Globus pallidus (tissue), 1 donor: ENCODE measurements at regions not wholly inside any gene's neighbourhood (a gene's known extent, or its start where the extent isn't known, plus 50 kb on each side); places are given as distances from the start of the nearest gene placed in this dataset.

Source experiments
- DNase-seq: peaks from one replicate; pipeline ENCODE4 v3.0.0-alpha.2; 2015; ENCODE audit warnings: low spot score

DNA sequence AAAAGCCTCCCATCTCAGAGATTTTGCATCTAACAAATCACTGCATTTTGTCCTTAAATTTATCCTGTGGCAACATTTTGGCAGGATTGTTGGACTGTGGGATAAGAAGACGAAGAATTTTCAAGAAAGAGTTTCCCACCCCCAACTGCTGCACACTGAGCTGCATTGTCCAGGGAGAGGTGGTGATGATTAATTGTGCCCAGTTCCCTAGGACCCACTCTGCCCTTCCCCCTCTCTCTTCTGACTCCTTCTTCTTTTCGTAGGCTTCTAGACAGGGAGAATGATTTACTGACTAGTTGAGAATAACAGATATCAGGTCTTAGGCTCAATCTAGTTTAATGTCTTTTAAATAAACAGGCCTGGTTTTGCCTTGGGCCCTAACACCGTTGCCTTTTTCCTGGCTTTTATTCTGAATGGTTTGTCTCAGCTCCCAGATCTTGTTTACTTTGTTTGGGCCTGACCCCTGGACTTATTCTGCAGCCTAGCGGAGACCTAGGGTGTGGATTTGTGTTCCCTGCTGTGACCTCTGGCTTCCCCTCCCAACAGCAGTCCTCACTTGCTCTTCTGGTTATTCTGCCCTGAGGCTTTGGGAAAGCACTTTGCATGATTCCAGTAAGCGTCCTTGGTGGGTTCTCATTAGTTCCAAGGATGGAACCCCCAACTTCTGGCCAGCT is 233.3 kb downstream of the INSIG2 start:
- no peak for DNase-seq

- no peak for DNase-seq
Observed at GRCh38 chr2:118320658-118321057, 232.4 kb downstream of the INSIG2 start.

DNA sequence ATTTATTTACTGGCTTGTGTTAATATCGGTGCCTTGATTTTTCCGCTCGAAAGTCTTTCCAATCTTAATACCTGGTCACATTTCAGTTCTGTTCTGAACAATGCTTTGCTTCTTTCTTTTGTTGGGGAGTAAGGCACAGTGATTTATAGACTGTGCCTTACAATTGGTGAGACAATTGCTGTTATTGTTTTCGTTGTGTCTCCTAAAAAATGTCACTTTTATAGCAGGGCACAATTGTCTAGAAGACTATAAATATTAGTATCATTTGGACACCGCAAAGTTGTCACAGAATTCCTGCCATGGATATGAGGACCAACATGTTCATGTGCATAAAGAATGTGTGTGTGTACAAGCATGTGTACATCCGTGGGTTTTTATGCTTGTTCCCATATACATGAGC is 231.9 kb downstream of the INSIG2 start:
- no peak for DNase-seq

- no peak for DNase-seq
Observed at GRCh38 chr2:118319271-118319684, 231.0 kb downstream of the INSIG2 start.

- no peak for DNase-seq
Observed at GRCh38 chr2:118315606-118316005, 227.3 kb downstream of the INSIG2 start.

- no peak for DNase-seq
Observed at GRCh38 chr2:118312969-118313756, 224.9 kb downstream of the INSIG2 start.

GRCh38 chr2:118310681-118311429 is 222.6 kb downstream of the INSIG2 start:
- DNase-seq: no peak

DNA sequence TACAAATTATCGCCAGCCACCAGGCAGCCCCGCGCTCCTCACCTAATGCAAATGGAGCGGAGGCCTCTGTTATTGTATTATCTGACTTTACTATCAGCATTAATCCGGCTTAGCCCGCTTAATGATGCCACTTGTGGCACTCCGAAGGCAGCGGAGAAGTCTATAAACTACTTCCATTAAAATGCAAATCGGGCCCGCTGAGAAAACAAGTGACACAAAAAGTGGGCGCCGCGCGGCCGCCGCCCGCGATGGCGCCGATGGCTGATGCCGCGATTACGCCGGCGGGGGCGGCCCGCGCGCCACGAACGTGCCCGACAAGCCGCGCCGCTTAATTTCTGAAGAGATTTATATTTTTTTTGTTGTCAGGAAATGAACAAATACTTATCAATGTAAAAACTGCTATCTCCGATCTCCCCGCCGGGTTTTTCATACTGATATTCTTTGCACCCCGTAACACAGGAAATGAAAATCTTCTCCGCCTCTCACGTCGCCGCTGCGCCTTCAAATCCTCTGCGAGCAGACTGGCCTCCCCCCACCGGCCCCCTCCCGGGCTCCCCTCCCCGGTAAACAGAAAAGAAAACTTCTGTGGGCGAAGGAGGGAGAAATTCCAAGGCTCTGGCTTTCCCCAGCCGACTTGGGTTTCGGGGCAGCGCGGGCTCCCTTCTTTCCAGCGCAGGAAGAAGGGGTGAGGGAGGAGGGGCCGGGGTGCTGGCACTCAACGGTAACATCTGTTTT is 221.8 kb downstream of the INSIG2 start:
- DNase-seq: peak; percentile 33

DNA sequence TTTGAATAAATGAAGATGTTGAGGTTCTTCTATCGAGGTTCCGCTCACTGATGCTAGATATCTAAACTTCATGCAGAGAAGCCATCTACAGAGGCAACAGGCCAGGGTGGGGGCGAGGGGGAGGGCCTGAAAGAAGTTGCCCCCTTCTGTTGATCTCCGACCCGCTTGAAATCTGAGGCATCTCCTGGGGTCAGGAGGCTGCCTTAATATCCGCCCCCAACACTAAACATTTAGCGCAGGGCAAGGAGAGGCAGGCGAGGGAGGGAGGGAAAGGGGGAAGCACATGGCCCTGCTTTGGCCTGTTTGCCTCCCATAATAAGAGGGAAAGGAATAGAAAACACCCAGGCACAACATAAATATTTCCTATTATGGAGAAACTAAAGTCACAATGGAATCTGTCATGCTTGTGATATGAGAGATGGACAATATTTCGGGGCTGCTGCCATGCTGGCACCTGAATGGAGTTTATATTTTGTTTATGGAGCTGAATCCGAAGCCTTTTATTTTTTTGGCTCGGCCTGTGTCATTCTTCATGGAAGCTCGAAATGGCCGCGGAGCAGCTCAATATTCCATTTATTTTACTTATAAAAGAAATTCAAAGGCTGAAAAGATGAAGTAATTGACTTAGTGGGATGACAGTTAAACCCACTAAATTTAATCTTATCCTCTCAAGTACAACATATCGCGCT is 221.1 kb downstream of the INSIG2 start:
- no peak for DNase-seq

- DNase-seq: no peak
Observed at GRCh38 chr2:118307864-118308263, 219.6 kb downstream of the INSIG2 start.

DNA sequence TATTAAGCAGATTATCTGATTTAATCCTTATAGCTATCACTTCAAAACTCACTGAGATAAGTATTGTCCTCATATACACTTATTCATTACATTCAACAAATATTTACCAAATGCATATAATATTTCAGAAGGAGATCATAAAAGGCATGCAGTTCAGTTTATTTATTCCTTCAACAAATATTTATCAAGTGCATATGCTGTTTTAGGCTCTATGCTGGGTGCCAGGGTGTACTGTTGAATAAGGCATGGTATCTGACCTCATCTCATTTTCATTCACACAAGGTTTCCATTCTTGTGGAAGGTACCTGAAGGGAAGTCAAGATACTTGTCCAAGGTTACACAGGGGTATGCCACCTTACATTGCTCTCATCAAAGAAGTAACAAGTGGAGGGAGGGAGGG is 213.0 kb downstream of the INSIG2 start:
- DNase-seq: no peak

GRCh38 chr2:118300832-118301231 is 212.6 kb downstream of the INSIG2 start:
- DNase-seq: no peak

- no peak for DNase-seq
Observed at GRCh38 chr2:118296663-118297062, 208.4 kb downstream of the INSIG2 start.

DNA sequence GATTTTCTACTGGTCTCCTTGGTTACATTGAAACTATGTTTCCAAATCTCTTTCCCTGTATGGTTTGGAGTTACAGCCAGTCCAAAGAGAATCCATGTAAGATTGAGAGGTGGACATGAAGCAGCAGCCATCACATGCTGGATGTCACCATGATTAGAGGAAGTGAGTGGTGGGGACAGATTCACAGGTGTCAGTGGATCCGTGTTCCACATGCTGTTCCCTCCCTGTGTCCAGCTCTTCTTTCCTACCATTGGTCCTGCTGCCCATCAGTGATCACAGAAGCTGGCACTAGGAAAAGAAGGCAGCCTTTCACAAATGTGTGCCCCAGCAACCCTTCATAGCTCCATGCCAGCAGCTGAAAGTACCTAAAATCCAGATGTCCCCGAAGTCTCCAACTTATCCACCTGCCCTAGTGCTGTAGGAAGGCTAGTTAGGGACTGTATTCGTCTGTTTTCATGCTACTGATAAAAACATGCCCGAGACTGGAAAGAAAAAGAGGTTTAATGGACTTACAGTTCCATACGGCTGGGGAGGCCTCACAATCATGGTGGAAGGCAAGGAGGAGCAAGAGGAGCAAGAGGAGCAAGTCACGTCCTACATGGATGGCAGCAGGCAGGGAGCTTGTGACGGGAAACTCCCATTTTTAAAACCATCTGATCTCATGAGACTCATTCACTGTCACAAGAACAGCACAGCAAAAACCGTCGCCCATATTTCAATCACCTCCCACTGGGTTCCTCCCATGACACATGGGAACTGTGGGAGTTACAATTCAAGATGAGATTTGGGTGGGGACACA is 207.5 kb downstream of the INSIG2 start:
- DNase-seq: no peak

DNA sequence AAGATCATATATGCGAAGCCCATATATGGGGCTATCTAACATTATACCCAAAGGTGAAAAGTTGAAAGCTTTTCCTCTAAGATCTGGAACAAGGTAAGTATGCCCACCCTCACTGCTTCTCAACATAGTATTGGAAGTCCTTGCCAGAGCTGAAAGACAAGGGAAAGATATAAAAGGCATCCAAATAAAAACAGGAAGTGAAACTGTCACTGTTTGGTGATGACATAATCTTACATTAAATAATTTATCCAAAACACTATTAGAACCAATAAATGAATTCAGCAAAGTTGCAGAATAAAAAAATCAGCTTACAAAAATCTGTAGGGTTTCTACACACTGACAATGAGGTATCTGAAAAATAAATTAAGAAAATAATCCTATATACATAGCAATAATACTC is 205.8 kb downstream of the INSIG2 start:
- no peak for DNase-seq

GRCh38 chr2:118292991-118293390 is 204.7 kb downstream of the INSIG2 start:
- no peak for DNase-seq

- no peak for DNase-seq
Observed at GRCh38 chr2:118291251-118291880, 203.1 kb downstream of the INSIG2 start.

DNA sequence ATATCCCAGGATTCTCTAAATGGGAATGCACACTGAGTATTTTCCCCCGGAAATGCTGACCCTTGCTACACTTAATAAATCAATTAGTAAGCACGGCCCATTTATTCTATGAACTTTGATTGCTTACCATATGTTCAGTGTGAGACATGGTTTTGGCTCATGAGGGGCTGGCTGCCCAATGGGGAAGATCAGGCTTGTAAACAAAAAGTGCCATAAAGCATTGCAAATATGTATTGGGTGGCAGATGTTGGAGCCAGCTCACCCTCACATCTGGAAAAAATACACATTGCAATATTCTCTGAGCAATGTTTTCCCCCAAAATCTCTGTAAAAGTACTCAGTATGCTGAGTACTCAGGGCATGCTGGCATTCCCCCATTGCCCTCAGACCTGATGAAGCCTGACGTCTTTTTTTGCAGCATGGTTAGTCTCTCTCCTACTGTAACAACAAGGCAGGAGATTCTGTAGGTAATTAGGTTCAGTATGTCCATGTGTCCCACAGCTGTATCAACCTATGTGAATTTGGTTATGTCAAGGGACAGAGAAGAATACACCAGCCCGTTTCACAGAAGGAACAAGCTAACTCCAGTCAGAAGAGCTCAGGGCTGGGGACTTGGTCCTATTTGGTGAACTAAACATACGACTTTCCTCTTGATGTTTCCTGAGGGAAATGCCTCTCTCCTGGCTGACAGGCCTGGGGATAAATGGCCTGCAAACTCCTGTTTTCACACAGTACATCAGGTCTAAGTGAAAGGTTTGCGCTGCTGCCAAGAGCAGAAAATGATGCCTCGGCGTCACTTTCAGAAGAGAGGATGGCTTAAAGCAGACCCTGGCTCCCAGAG is 202.4 kb downstream of the INSIG2 start:
- DNase-seq: no peak

DNA sequence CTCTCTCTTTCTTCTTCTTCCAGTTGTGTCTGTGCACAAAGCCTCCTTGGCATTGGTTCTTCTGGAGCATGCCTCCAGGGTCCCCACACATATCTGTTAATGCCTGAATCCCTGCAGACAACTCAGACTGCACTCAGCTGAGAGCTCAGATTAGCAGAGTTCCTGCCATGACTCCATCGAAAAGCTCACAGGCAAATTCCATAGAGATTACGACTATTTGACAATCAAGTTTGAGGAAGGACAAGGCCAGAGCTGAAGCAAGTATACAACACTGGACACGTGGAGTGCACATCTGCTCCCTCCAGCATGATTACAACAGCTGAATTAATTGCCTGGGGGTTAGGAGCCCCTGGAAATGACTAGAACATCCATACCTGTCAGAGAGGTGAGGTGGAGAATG is 190.7 kb downstream of the INSIG2 start:
- DNase-seq: no peak
